SK-N-SH (cell line): ENCODE measurements at regions not wholly inside any gene's neighbourhood (a gene's known extent, or its start where the extent isn't known, plus 50 kb on each side); places are given as distances from the start of the nearest gene placed in this dataset.

Source experiments
- CTCF ChIA-PET: fragments of 300-600, 350-600 bp; formaldehyde crosslinking; extraction: SDS; loops from one replicate; lab custom pipeline; 2021; lab: Yijun Ruan, JAX
- POLR2A ChIA-PET: fragments of 350-600 bp; sonication (Branson Sonifier 250); formaldehyde crosslinking; extraction: SDS; loops from one replicate; lab custom pipeline; 2020; ENCODE audit warnings: antibody characterized with exemption, inconsistent platforms; lab: Yijun Ruan, JAX
- DNase-seq: peaks from one replicate; pipeline ENCODE4 v3.0.0; 2012
- H2AFZ ChIP-seq: fragments of 200-600 bp; sonication (generic); 2 replicates; pipeline ENCODE4 v1.8.1; 2016; ENCODE audit warnings: antibody characterized with exemption, mild to moderate bottlenecking, low read depth
- H3F3A ChIP-seq: fragments of 200-600 bp; sonication (generic); replicated peaks from 2 replicates; pipeline ENCODE3; 2016; ENCODE audit warnings: antibody characterized with exemption, mild to moderate bottlenecking; ENCODE audit not compliant: insufficient read depth
- H3K27ac ChIP-seq, 2 experiments: fragments of 200-500 bp in 1 of 2; fragments of 200-600 bp in 1 of 2; sonication (Bioruptor generic) in 1 of 2; sonication (generic), shearing (Covaris generic) in 1 of 2; 2 replicates each; pipeline versions ENCODE4 v1.5.1 to v1.6.1; 2014 to 2016; ENCODE audit warnings: low read depth in 2 of 2, inconsistent platforms in 1 of 2, low read length in 1 of 2, mild to moderate bottlenecking in 1 of 2, mixed read lengths in 1 of 2
- H3K27me3 ChIP-seq: fragments of 200-600 bp; sonication (generic), shearing (Covaris generic); 2 replicates; pipeline ENCODE4 v1.6.1; 2016; ENCODE audit warnings: mixed run types; ENCODE audit not compliant: insufficient read depth
- H3K36me3 ChIP-seq, 2 experiments: fragments of 200-500 bp in 1 of 2; fragments of 200-600 bp in 1 of 2; sonication (Bioruptor generic) in 1 of 2; sonication (generic) in 1 of 2; replicated peaks in 1 of 2; 2 replicates each; pipeline versions ENCODE3 to v1.5.1; 2014 to 2016; ENCODE audit warnings: low read length in 1 of 2, mild to moderate bottlenecking in 1 of 2; ENCODE audit not compliant: insufficient read depth in 2 of 2, control insufficient read depth in 1 of 2
- H3K4me1 ChIP-seq, 2 experiments: fragments of 200-500 bp in 1 of 2; fragments of 200-600 bp in 1 of 2; sonication (Bioruptor generic) in 1 of 2; sonication (generic), shearing (Covaris generic) in 1 of 2; 2 replicates each; pipeline versions ENCODE4 v1.5.1 to v1.6.1; 2014 to 2016; ENCODE audit warnings: low read depth in 1 of 2, low read length in 1 of 2, mixed run types in 1 of 2; ENCODE audit not compliant: insufficient read depth in 2 of 2, control insufficient read depth in 1 of 2
- H3K4me2 ChIP-seq: fragments of 200-600 bp; sonication (generic), shearing (Covaris generic); 2 replicates; pipeline ENCODE4 v1.6.1; 2017; ENCODE audit warnings: mixed run types
- H3K4me3 ChIP-seq, 2 experiments: fragments of 200-500 bp in 1 of 2; fragments of 200-600 bp in 1 of 2; sonication (Bioruptor generic) in 1 of 2; sonication (generic), shearing (Covaris generic) in 1 of 2; 2 replicates each; pipeline versions ENCODE4 v1.5.1 to v1.8.1; 2014 to 2016; ENCODE audit warnings: low read depth in 2 of 2, inconsistent platforms in 1 of 2, low read length in 1 of 2, mild to moderate bottlenecking in 1 of 2, mixed read lengths in 1 of 2, moderate library complexity in 1 of 2
- H3K79me2 ChIP-seq: fragments of 200-600 bp; sonication (generic); 2 replicates; pipeline ENCODE4 v1.8.1; 2017; ENCODE audit warnings: mild to moderate bottlenecking; ENCODE audit not compliant: insufficient read depth
- H3K9ac ChIP-seq: fragments of 200-600 bp; sonication (generic); 2 replicates; pipeline ENCODE4 v1.6.1; 2017; ENCODE audit warnings: mixed run types
- H3K9me2 ChIP-seq: fragments of 200-600 bp; sonication (generic); 2 replicates; pipeline ENCODE4 v1.6.1; 2017; ENCODE audit warnings: mixed run types
- H3K9me3 ChIP-seq: fragments of 200-600 bp; sonication (generic); 2 replicates; pipeline ENCODE4 v1.6.1; 2017; ENCODE audit warnings: mixed run types, mild to moderate bottlenecking, moderate library complexity
- H4K20me1 ChIP-seq: fragments of 200-600 bp; sonication (generic); 2 replicates; pipeline ENCODE4 v1.6.1; 2017; ENCODE audit warnings: mild to moderate bottlenecking, mixed run types; ENCODE audit not compliant: insufficient read depth
- CHD2 ChIP-seq: fragments of 150-350 bp; IDR thresholded peaks from 2 replicates; pipeline ENCODE4 v1.6.1; 2018; ENCODE audit warnings: low read length; ENCODE audit not compliant: partially characterized antibody
- ELF1 ChIP-seq: IDR thresholded peaks from 2 replicates; pipeline ENCODE4 v1.4.0; 2012
- EP300 ChIP-seq, 2 experiments: IDR thresholded peaks; 2 replicates each; pipeline versions ENCODE4 v1.4.0 to v1.6.1; 2012; ENCODE audit warnings: borderline replicate concordance in 1 of 2, low read depth in 1 of 2, low read length in 1 of 2
- FOSL2 ChIP-seq: IDR thresholded peaks from 2 replicates; pipeline ENCODE4 v1.4.0; 2012; ENCODE audit warnings: low read depth, mild to moderate bottlenecking, moderate library complexity, borderline replicate concordance
- MAX ChIP-seq: IDR thresholded peaks from 2 replicates; pipeline ENCODE4 v1.4.0; 2012; ENCODE audit warnings: low read depth
- MXI1 ChIP-seq: IDR thresholded peaks from 2 replicates; pipeline ENCODE4 v1.6.1; 2012; ENCODE audit warnings: mild to moderate bottlenecking, low read depth, low read length, improper control_type of control experiment
- PBX3 ChIP-seq: IDR thresholded peaks from 2 replicates; pipeline ENCODE4; 2012
- POLR2AphosphoS5 ChIP-seq: IDR thresholded peaks from 2 replicates; pipeline ENCODE4 v1.6.1; 2012; ENCODE audit warnings: low read depth, low read length
- RCOR1 ChIP-seq: fragments of 150-350 bp; IDR thresholded peaks from 2 replicates; pipeline ENCODE4 v1.6.1; 2017; ENCODE audit warnings: antibody characterized with exemption, low read length
- RFX5 ChIP-seq: IDR thresholded peaks from 2 replicates; pipeline ENCODE4 v1.6.1; 2012; ENCODE audit warnings: mild to moderate bottlenecking, improper control_type of control experiment, low read length
- RXRA ChIP-seq: IDR thresholded peaks from 2 replicates; pipeline ENCODE4 v1.4.0; 2012; ENCODE audit warnings: low read depth, mild to moderate bottlenecking, borderline replicate concordance
- TCF12 ChIP-seq: IDR thresholded peaks from 2 replicates; pipeline ENCODE4 v1.4.0; 2012
- USF2 ChIP-seq: fragments of 150-350 bp; IDR thresholded peaks from 2 replicates; pipeline ENCODE4 v1.6.1; 2017; ENCODE audit warnings: antibody characterized with exemption, low read length, low read depth, borderline replicate concordance
- YY1 ChIP-seq: IDR thresholded peaks from 2 replicates; pipeline ENCODE4 v1.4.0; 2012; ENCODE audit warnings: low read depth, mild to moderate bottlenecking
- ZBTB33 ChIP-seq: IDR thresholded peaks from 2 replicates; pipeline ENCODE4 v1.4.0; 2012; ENCODE audit warnings: low read depth, borderline replicate concordance
- WGBS: methylation state at CpG from one replicate; pipeline ENCODE4 v1.1.6; 2017; ENCODE audit warnings: low lambda C conversion rate; 5-methylcytosine and 5-hydroxymethylcytosine counted together

GRCh38 chr17:33892717-33893591 is 362.1 kb upstream of the CCL2 start:
- no peaks in the 10 kb centered on the region for H3K27me3 ChIP-seq
- H3K36me3 ChIP-seq = no peaks in the 10 kb centered on the region
- H3K4me2 ChIP-seq = no peak overlapping the region
- H3K4me3 ChIP-seq = no peak overlapping the region
- no peak overlapping the region for H3K9ac ChIP-seq
- TF ChIP-seq EP300 (IDR thresholded peaks at IDR 0.05; ENCODE audit: borderline replicate concordance in 1 of 2, low read depth in 1 of 2, low read length in 1 of 2) = peak in 1 of 2 experiments; percentile 40; a peak in 1 of 4 replicates
- peak; percentile 46; the same call in 1 of the 2 replicates for TF ChIP-seq RCOR1
- TF ChIP-seq MAX = no peak
- no peak for TF ChIP-seq ZBTB33
- TF ChIP-seq PBX3 = no peak
- TF ChIP-seq MXI1 = peak; percentile 26; the same call in 1 of the 2 replicates
- no peak for TF ChIP-seq POLR2AphosphoS5
- TF ChIP-seq, all 33 proteins: peak for 3
- no peaks in the 10 kb centered on the region for H4K20me1 ChIP-seq
- 11% methylated on average over 6 of the region's 6 CpGs for WGBS
- peak overlapping the region in 1 of 2 experiments; percentile 72; a peak in 2 of 4 replicates for H3K27ac ChIP-seq
- ChIA-PET POLR2A (no interaction called here), CTCF (interaction anchor here (1.0 to 1.3 kb wide), 2 partner anchors 20 to 35 kb away, joined by 3 to 4 read pairs; no protein-coding TSS in a partner anchor)
- H3K79me2 ChIP-seq = no peaks in the 10 kb centered on the region
- peak; percentile 37 for DNase-seq
- H3K9me2 ChIP-seq = no peaks in the 10 kb centered on the region
- no peaks in the 10 kb centered on the region for H3K9me3 ChIP-seq
- no peak overlapping the region for H2AFZ ChIP-seq
- H3K4me1 ChIP-seq = peaks cover 0 to 12% of the 10 kb centered on the region in 2 experiments; a peak in 2 of 4 replicates
- H3F3A ChIP-seq = no peaks in the 10 kb centered on the region

- H3K4me1 ChIP-seq = peaks cover 0 to 12% of the 10 kb centered on the region in 2 experiments; a peak in 2 of 4 replicates
- H3K4me3 ChIP-seq = no peak overlapping the region
- H4K20me1 ChIP-seq = no peaks in the 10 kb centered on the region
- H3K9ac ChIP-seq = no peak overlapping the region
- no peaks in the 10 kb centered on the region for H3K36me3 ChIP-seq
- CTCF ChIA-PET = interaction anchor here (1.3 to 3.7 kb wide), 2 partner anchors 15 to 117 kb away, joined by 3 to 14 read pairs; no protein-coding TSS in a partner anchor
- H3F3A ChIP-seq = no peaks in the 10 kb centered on the region
- POLR2A ChIA-PET = no interaction called here
- no peak overlapping the region for H2AFZ ChIP-seq
- no peaks in the 10 kb centered on the region for H3K79me2 ChIP-seq
- no peaks in the 10 kb centered on the region for H3K9me3 ChIP-seq
- H3K4me2 ChIP-seq = no peak overlapping the region
- TF ChIP-seq FOSL2 (no peak), PBX3 (no peak), YY1 (no peak), RFX5 (no peak), ELF1 (no peak), RXRA (no peak), TCF12 (no peak), RCOR1 (no peak), CHD2 (no peak), USF2 (no peak)
- DNase-seq = no peak
- H3K27me3 ChIP-seq = no peaks in the 10 kb centered on the region
- H3K27ac ChIP-seq = no peak overlapping the region
- 19% methylated on average over 3 of the region's 3 CpGs for WGBS
- no peaks in the 10 kb centered on the region for H3K9me2 ChIP-seq
These were observed 359.6 kb upstream of the CCL2 start for GRCh38 chr17:33895491-33895890.
